GM12878 (cell line): ENCODE measurements at regions not wholly inside any gene's neighbourhood (a gene's known extent, or its start where the extent isn't known, plus 50 kb on each side); places are given as distances from the start of the nearest gene placed in this dataset.

Experiments
- CREM ChIP-seq: IDR thresholded peaks from 2 replicates; pipeline ENCODE4 v1.6.1; 2014; ENCODE audit warnings: antibody characterized with exemption, low read depth
- CTCF ChIP-seq, 3 experiments: IDR thresholded peaks in 2 of 3; conservative IDR thresholded peaks in 1 of 3; 2 replicates each; pipeline ENCODE4 v1.5.1; 2011; ENCODE audit warnings: low read depth in 3 of 3, low read length in 3 of 3, mild to moderate bottlenecking in 3 of 3, control low read depth in 2 of 3, moderate library complexity in 2 of 3, inconsistent platforms in 1 of 3, mixed read lengths in 1 of 3; ENCODE audit not compliant: control insufficient read depth in 2 of 3, insufficient read depth in 1 of 3; ENCODE audit errors: extremely low read depth in 1 of 3
- EED ChIP-seq: sonication (generic); IDR thresholded peaks from 2 replicates; pipeline ENCODE4 v1.6.1; 2016; ENCODE audit warnings: antibody characterized with exemption, low read depth
- EP300 ChIP-seq, 2 experiments: fragments of 150-350 bp in 1 of 2; IDR thresholded peaks; 2 replicates each; pipeline ENCODE4 v1.6.1; 2011 to 2012; ENCODE audit warnings: low read depth in 2 of 2, low read length in 2 of 2, borderline replicate concordance in 1 of 2, improper control_type of control experiment in 1 of 2, inconsistent platforms in 1 of 2; ENCODE audit not compliant: control insufficient read depth in 1 of 2
- HDAC2 ChIP-seq: fragments of 200-600 bp; sonication (generic); IDR thresholded peaks from 2 replicates; pipeline ENCODE4 v1.6.1; 2017
- IKZF1 ChIP-seq: fragments of 450-650 bp; conservative IDR thresholded peaks from 2 replicates; pipeline ENCODE4 v1.6.1; 2017; ENCODE audit warnings: antibody characterized with exemption, mild to moderate bottlenecking
- IRF5 ChIP-seq: fragments of 450-650 bp; IDR thresholded peaks from 2 replicates; pipeline ENCODE4 v1.6.1; 2017; ENCODE audit warnings: borderline replicate concordance
- MEF2B ChIP-seq: fragments of 450-650 bp; IDR thresholded peaks from 2 replicates; pipeline ENCODE4 v1.6.1; 2018; ENCODE audit warnings: mild to moderate bottlenecking, moderate library complexity; ENCODE audit not compliant: partially characterized antibody, poor library complexity, severe bottlenecking
- PKNOX1 ChIP-seq: fragments of 450-650 bp; IDR thresholded peaks from 2 replicates; pipeline ENCODE4 v1.6.1; 2016; ENCODE audit warnings: mild to moderate bottlenecking
- RAD21 ChIP-seq: IDR thresholded peaks from 2 replicates; pipeline ENCODE4 v1.6.1; 2011; ENCODE audit warnings: mild to moderate bottlenecking, low read depth, low read length, moderate library complexity; ENCODE audit not compliant: insufficient read depth
- RBBP5 ChIP-seq: fragments of 200-600 bp; sonication (generic); conservative IDR thresholded peaks from 2 replicates; pipeline ENCODE4 v1.6.1; 2016
- RELA ChIP-seq: fragments of 450-650 bp; IDR thresholded peaks from 2 replicates; pipeline ENCODE4 v1.8.0; 2014; ENCODE audit warnings: borderline replicate concordance; ENCODE audit not compliant: partially characterized antibody
- RUNX3 ChIP-seq: IDR thresholded peaks from 2 replicates; pipeline ENCODE4 v1.6.1; 2012; ENCODE audit warnings: low read length, inconsistent platforms
- SMAD5 ChIP-seq: IDR thresholded peaks from 2 replicates; pipeline ENCODE4 v1.6.1; 2016; ENCODE audit warnings: antibody characterized with exemption, low read depth
- SUZ12 ChIP-seq: fragments of 200-600 bp; sonication (generic); IDR thresholded peaks from one replicate; pipeline ENCODE4 v1.6.1; 2018; ENCODE audit warnings: antibody characterized with exemption, mild to moderate bottlenecking; ENCODE audit not compliant: unreplicated experiment
- YY1 ChIP-seq: IDR thresholded peaks from 2 replicates; pipeline ENCODE4 v1.6.1; 2011; ENCODE audit warnings: low read depth, mild to moderate bottlenecking, low read length
- ZBTB33 ChIP-seq: fragments of 450-650 bp; IDR thresholded peaks from 2 replicates; pipeline ENCODE4 v1.6.1; 2017; ENCODE audit warnings: mild to moderate bottlenecking
- ZBTB4 ChIP-seq: fragments of 450-650 bp; formaldehyde crosslinking; IDR thresholded peaks from 2 replicates; pipeline ENCODE4 v1.4.0; 2022; ENCODE audit warnings: mild to moderate bottlenecking, moderate library complexity

- TF ChIP-seq ZBTB33: no peak
- no peak for TF ChIP-seq IKZF1
- TF ChIP-seq SUZ12: no peak
- TF ChIP-seq RBBP5: no peak
- no peak for TF ChIP-seq PKNOX1
- TF ChIP-seq SMAD5: no peak
- TF ChIP-seq RAD21: peak; percentile 84
- TF ChIP-seq YY1: 0 out of 2 replicates have a peak, but pooled peaks have one; percentile 38
- TF ChIP-seq CREM: no peak
- no peak for TF ChIP-seq RELA
- TF ChIP-seq EED: no peak
- TF ChIP-seq ZBTB4 (CRISPR knock-in tag): no peak
- no peak for TF ChIP-seq IRF5
- TF ChIP-seq MEF2B: peak; percentile 29
- peak; percentile 64 to 80 (median 66) for TF ChIP-seq CTCF (IDR thresholded peaks at IDR 0.05 in 2 of 3, conservative IDR thresholded peaks at IDR 0.05 in 1 of 3; ENCODE audit: control insufficient read depth in 2 of 3, extremely low read depth in 1 of 3, insufficient read depth in 1 of 3, low read depth in 3 of 3, low read length in 3 of 3)
- TF ChIP-seq RUNX3: no peak
- TF ChIP-seq HDAC2: no peak
- TF ChIP-seq EP300 (IDR thresholded peaks at IDR 0.05; ENCODE audit: borderline replicate concordance in 1 of 2, control insufficient read depth in 1 of 2, low read depth in 2 of 2, low read length in 2 of 2): no peak
Measured at GRCh38 chr14:49461529-49462401, 124.4 kb downstream of the RPS29 start (continued).
